HEK293T (cell line): ENCODE measurements at regions not wholly inside any gene's neighbourhood (a gene's known extent, or its start where the extent isn't known, plus 50 kb on each side); places are given as distances from the start of the nearest gene placed in this dataset.

Source experiments
- CTCF ChIA-PET: fragments of 350-600 bp; formaldehyde crosslinking; extraction: SDS; loops from one replicate; lab custom pipeline; 2021; ENCODE audit warnings: antibody characterized with exemption, inconsistent platforms; lab: Yijun Ruan, JAX
- POLR2A ChIA-PET: fragments of 350-600 bp; formaldehyde crosslinking; extraction: SDS; loops from one replicate; lab custom pipeline; 2020; ENCODE audit warnings: antibody characterized with exemption, inconsistent platforms; lab: Yijun Ruan, JAX
- DNase-seq: peaks from one replicate; pipeline ENCODE4 v3.0.0; 2012; ENCODE audit warnings: mixed read lengths; ENCODE audit errors: extremely low spot score
- ARNT ChIP-seq: fragments of 450-650 bp; IDR thresholded peaks from 2 replicates; pipeline ENCODE4 v1.6.1; 2017; ENCODE audit warnings: mild to moderate bottlenecking
- BHLHE40 ChIP-seq: fragments of 450-650 bp; IDR thresholded peaks from 2 replicates; pipeline ENCODE4 v1.6.1; 2016; ENCODE audit warnings: mild to moderate bottlenecking, moderate library complexity, borderline replicate concordance
- CTBP1 ChIP-seq: fragments of 450-650 bp; IDR thresholded peaks from 2 replicates; pipeline ENCODE4 v1.6.1; 2016; ENCODE audit warnings: borderline replicate concordance
- ELF4 ChIP-seq: fragments of 450-650 bp; IDR thresholded peaks from 2 replicates; pipeline ENCODE4 v1.6.1; 2017; ENCODE audit warnings: antibody characterized with exemption
- FOXA1 ChIP-seq: fragments of 450-650 bp; IDR thresholded peaks from 2 replicates; pipeline ENCODE4 v1.6.1; 2016; ENCODE audit warnings: mild to moderate bottlenecking
- FOXK2 ChIP-seq: fragments of 450-650 bp; IDR thresholded peaks from 2 replicates; pipeline ENCODE4 v1.6.1; 2016; ENCODE audit warnings: mild to moderate bottlenecking
- FOXM1 ChIP-seq: fragments of 450-650 bp; IDR thresholded peaks from 2 replicates; pipeline ENCODE4 v1.6.1; 2017; ENCODE audit warnings: mild to moderate bottlenecking, borderline replicate concordance
- HDGF ChIP-seq: fragments of 450-650 bp; IDR thresholded peaks from 2 replicates; pipeline ENCODE4 v1.6.1; 2017; ENCODE audit warnings: antibody characterized with exemption, borderline replicate concordance
- L3MBTL2 ChIP-seq: fragments of 450-650 bp; conservative IDR thresholded peaks from 2 replicates; pipeline ENCODE4 v1.6.1; 2016; ENCODE audit warnings: mild to moderate bottlenecking
- LEF1 ChIP-seq: fragments of 450-650 bp; IDR thresholded peaks from 2 replicates; pipeline ENCODE4 v1.6.1; 2017; ENCODE audit warnings: mild to moderate bottlenecking, borderline replicate concordance
- NFRKB ChIP-seq: fragments of 450-650 bp; IDR thresholded peaks from 2 replicates; pipeline ENCODE4 v1.6.1; 2016; ENCODE audit warnings: mild to moderate bottlenecking, moderate library complexity
- SP1 ChIP-seq: fragments of 450-650 bp; IDR thresholded peaks from 2 replicates; pipeline ENCODE4 v1.6.1; 2017
- SUZ12 ChIP-seq: fragments of 450-650 bp; IDR thresholded peaks from 2 replicates; pipeline ENCODE4 v1.6.1; 2016; ENCODE audit warnings: mild to moderate bottlenecking
- TARDBP ChIP-seq: fragments of 450-650 bp; IDR thresholded peaks from 2 replicates; pipeline ENCODE4 v1.6.1; 2016
- ZNF384 ChIP-seq: fragments of 450-650 bp; IDR thresholded peaks from 2 replicates; pipeline ENCODE4 v1.6.1; 2016
- TF ChIP-seq, protein P1 (sequence below): fragments of 450-650 bp; IDR thresholded peaks from 2 replicates; pipeline ENCODE4 v1.6.1; 2016

DNA sequence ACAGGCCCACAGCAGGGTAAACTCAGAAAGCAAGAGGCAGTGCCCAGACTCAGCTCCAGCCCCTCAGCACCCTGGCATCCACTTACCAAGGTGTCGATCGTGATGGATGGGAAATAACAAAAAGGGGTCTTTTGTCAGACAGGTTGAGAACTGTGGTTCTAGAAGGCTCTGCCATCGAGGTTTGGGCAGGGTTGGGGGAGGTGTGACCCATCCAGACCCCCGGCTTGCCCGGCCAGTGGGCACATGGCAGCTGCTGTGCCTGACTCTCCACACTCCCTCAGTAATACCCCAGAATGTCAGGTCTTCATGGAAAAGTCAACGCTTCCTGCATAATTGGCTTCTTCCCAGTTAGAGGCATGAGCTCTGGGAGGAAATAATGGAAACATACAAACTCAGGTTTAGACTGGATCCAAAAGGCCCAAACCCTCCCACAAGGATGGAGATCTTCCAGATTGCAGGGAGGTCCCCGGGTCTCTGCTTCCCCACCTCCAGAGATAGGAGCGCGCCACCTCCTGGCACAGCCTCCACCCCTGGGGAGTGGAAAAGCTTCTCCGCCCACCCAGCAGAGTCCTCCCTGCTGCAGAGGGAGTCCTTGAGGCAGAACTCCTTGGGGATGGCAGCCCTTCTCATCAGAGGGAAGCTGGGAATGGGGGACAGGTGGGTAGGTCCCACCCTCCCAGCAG is 149.8 kb upstream of the IQSEC1 start:
- no peak for DNase-seq
- CTCF ChIA-PET = no interaction called here
- TF ChIP-seq SUZ12 (no peak), CTBP1 (no peak), ARNT (no peak), FOXA1 (no peak), HDGF (no peak), FOXK2 (no peak), SP1 (no peak), BHLHE40 (no peak), ZNF384 (no peak), L3MBTL2 (no peak)
- POLR2A ChIA-PET = no interaction called here

DNA sequence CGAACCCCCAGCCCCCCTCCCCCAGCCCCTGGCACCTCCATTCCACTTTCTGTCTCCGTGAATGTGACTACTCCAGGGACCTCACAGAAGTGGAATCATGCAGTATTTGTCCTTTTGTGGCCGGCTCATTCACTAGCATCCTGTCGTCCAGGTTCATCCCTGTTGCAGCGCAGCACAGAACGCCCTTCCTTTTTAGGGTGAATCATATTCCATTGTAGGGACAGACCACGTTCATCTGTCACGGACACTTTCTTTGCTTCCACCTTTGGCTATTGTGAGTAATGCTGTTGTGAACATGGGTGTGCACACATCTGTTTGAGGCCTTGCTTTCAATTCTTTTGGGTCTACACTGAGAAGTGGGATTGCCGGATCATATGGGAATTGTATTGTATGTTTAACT is 148.9 kb upstream of the IQSEC1 start:
- TF ChIP-seq FOXK2 = no peak
- TF ChIP-seq LEF1 = no peak
- no peak for TF ChIP-seq HDGF
- no peak for TF ChIP-seq BHLHE40
- no peak for TF ChIP-seq SUZ12
- TF ChIP-seq ELF4 = no peak
- TF ChIP-seq L3MBTL2 = no peak
- no peak for TF ChIP-seq FOXM1
- no peak for TF ChIP-seq NFRKB
- TF ChIP-seq CTBP1 = no peak
- TF ChIP-seq ARNT = no peak
- TF ChIP-seq FOXA1 = no peak
- no peak for TF ChIP-seq ZNF384
- no peak for TF ChIP-seq TARDBP
- no peak for TF ChIP-seq SP1
- TF ChIP-seq, protein P1, sequence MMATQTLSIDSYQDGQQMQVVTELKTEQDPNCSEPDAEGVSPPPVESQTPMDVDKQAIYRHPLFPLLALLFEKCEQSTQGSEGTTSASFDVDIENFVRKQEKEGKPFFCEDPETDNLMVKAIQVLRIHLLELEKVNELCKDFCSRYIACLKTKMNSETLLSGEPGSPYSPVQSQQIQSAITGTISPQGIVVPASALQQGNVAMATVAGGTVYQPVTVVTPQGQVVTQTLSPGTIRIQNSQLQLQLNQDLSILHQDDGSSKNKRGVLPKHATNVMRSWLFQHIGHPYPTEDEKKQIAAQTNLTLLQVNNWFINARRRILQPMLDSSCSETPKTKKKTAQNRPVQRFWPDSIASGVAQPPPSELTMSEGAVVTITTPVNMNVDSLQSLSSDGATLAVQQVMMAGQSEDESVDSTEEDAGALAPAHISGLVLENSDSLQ = no peak
- CTCF ChIA-PET = no interaction called here

DNA sequence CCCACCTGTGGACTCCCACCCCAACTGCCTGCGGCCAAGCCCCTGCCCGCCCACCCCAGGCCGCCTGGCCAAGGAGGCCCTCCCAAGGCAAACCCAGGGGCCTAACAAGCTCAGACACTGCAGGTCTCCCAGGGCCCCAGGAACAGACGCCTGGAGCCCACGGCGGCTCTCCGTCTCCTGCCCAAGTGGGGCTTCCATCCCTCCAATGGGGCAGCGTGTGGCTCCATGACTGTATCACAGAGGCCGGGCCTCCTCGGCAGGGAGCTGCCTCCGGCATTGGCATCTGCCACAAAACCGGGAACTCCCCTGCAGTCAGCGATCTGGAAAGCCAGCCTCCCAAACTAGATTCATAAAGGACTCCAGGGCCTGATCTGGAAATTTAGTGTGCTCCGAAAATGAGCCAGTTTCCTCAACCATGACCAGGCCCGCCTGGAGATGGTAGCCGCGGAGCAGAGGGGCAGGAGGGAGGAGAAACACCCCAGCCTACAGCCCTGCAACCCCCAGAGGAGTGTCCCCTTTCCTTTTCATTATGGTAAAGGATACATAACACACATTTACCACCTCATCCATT is 148.3 kb upstream of the IQSEC1 start:
- no peak for DNase-seq
- POLR2A ChIA-PET = no interaction called here
- TF ChIP-seq ELF4 (no peak), BHLHE40 (no peak), FOXM1 (no peak), FOXA1 (no peak), SP1 (no peak), CTBP1 (no peak)
- CTCF ChIA-PET = no interaction called here

More for the DNA sequence above, 148.9 kb upstream of the IQSEC1 start:
- DNase-seq = no peak
- POLR2A ChIA-PET = no interaction called here

DNA sequence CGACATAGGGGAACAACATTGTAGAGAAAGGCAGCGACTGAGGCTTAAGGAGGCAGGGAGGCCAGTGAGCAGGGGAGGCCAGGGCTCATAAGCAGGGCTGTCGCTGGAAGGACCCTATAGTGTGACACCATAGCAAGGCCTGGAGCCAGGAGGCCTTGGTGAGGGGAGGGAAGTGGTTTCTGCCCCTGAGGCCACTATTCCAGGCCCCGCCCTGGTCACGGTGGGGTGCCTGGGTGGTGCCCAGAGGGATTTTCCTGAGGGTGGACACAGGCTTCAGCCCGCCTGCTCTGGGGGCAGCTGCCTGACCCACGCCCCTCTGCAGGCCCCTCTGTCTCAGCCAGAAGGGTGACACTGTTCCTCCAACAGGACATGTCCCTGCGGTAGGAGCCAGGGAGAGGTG is 147.8 kb upstream of the IQSEC1 start:
- DNase-seq = no peak
- ChIA-PET CTCF (no interaction called here), POLR2A (no interaction called here)
- TF ChIP-seq FOXK2 (no peak), SUZ12 (no peak), CTBP1 (no peak), HDGF (no peak), L3MBTL2 (no peak), LEF1 (no peak), ARNT (no peak), TARDBP (no peak), NFRKB (no peak), BHLHE40 (no peak), SP1 (no peak)
- TF ChIP-seq, protein P1 = no peak

- POLR2A ChIA-PET = no interaction called here
- CTCF ChIA-PET = no interaction called here
- DNase-seq = no peak
- TF ChIP-seq, protein P1 = no peak
- TF ChIP-seq FOXK2 (no peak), FOXA1 (no peak), NFRKB (no peak), BHLHE40 (no peak)
Measured at GRCh38 chr3:13219902-13220296, 146.7 kb upstream of the IQSEC1 start.

DNA sequence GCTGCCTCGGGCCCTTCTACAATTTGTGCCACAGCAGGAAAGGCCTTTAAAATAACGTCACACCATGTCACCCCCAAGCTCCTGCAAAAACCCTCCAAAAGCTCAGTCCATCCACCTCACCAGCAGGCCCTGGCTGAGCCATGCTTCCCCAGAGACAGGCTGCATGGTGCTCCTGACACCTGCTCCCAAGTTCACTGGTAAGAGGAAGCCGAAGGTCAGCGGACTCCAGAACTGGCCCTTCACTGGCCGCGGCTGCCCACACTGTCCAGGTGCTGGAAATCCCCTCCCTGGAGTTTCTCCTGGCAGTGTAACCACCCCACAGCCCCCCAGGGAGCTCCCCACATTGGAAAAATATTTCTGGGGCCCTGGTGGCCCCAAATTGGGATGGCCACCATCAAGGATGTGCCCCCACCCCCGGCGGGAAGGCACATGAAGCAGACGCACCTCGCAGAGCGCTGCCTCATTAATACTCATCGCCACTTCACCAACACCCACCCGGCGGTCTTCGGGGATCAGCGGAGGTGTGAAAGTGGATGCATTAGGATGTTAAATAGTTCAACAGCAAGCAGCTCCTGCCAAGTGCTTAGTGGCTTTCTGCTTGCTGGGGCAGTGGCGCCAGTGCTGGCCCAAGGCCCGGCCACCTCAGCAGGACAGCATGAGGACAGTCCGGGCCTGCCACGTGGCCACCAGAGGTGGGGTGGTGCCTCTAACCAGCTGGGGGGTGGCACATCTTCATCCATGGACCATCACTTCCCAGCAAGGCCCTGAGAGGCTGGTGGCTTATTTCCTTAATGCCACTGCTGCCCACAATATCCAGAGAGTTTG is 146.1 kb upstream of the IQSEC1 start:
- POLR2A ChIA-PET = no interaction called here
- CTCF ChIA-PET = no interaction called here
- no peak for DNase-seq
- TF ChIP-seq HDGF (no peak), TARDBP (no peak), LEF1 (no peak), FOXA1 (no peak), SP1 (no peak), ARNT (no peak), L3MBTL2 (no peak), NFRKB (no peak), FOXK2 (no peak), FOXM1 (no peak), CTBP1 (no peak), SUZ12 (no peak), ZNF384 (no peak), ELF4 (no peak)
- TF ChIP-seq, protein P1 = no peak
